Hematopoietic multipotent progenitor cell treated with erythropoietin and hydrocortisone succinate and interleukin-3 and kit ligand, for 15 days (in vitro differentiated cells): ENCODE measurements at regions not wholly inside any gene's neighbourhood (a gene's known extent, or its start where the extent isn't known, plus 50 kb on each side); places are given as distances from the start of the nearest gene placed in this dataset.
"Not testable (repeated sequence)": the region's sequence is repeated elsewhere in the genome, so short reads cannot be mapped to it uniquely, and the experiment has no call there.

Experiments
- DNase-seq: peaks from one replicate; pipeline ENCODE4 v3.0.0-alpha.2; 2015; ENCODE audit warnings: low spot score

DNA sequence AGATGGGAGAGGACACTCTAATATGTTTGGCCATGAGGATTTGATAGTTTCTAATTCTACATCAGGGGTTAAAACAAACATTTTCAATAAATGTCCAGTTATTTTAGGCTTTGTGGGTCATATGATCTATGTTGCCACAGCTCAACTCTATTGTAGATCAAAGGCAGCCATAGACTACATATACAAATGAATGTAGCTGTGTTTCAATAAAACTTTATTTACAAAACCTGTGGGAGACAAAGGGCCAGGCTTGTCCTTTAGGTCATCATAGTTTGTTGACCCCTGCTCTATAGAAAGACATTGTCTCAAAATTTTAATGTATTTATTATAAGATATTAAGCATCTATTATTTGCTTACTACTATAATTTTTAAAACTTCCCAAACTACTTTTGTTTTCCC is 325.4 kb upstream of the MEF2C start:
- no peak for DNase-seq

DNA sequence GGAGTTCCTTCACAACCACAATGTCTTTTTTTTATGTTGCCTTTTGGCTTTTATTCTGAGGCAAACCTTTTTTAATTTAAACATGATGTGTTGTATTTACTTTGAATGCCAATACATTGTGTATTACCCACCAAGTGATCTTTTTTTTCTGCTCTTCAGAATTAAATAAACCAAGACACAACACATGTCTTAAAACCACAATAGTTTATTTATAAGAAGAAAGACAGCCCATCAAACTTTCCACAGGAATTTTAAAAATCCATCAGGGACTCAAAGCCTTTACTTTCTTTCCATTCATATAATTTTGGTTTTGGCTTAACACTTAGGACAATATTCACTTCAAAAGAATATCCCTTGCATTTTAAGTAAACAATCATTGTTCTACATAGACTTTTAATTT is 321.8 kb upstream of the MEF2C start:
- no peak for DNase-seq

- no peak for DNase-seq
Observed at GRCh38 chr5:89203611-89204010, 320.6 kb upstream of the MEF2C start.

DNA sequence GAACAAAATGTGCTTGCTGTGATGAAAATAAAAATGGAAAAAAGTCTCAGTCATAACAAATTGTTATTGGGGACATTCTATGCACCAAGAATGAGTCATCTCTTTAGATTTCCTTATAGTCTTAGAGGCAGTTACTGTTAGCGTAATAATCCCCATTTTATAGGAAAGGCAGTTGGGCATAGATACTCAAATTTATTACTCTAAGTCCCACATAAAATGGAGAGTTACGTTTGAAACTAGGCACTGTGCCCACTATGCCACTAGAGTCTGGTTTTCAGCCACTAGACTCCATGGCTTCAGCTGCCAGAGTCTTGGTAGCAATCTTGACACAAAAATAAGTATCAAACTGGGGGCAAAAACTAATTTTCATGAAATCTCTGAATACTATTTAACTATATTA is 317.9 kb upstream of the MEF2C start:
- no peak for DNase-seq

DNA sequence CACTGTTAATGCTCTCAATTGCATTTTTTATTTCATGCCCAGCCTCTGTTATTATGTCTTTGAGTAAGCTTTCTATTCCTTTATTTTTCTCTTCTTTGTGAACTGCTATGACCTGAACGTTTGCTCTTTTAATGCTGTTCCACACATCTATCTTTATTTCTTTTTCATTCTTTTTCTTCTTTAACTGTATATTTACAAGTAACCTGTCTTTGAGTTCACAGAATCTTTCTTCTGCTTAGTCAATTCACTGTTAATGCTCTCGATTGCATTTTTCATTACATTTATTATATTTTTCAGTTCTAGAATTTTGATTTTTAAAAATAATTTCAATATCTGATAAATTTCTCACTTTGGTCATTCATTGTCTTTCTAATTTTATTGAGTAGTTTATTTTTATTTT is 316.3 kb upstream of the MEF2C start:
- no peak for DNase-seq

- no peak for DNase-seq
Observed at GRCh38 chr5:89191374-89191773, 308.4 kb upstream of the MEF2C start.

DNA sequence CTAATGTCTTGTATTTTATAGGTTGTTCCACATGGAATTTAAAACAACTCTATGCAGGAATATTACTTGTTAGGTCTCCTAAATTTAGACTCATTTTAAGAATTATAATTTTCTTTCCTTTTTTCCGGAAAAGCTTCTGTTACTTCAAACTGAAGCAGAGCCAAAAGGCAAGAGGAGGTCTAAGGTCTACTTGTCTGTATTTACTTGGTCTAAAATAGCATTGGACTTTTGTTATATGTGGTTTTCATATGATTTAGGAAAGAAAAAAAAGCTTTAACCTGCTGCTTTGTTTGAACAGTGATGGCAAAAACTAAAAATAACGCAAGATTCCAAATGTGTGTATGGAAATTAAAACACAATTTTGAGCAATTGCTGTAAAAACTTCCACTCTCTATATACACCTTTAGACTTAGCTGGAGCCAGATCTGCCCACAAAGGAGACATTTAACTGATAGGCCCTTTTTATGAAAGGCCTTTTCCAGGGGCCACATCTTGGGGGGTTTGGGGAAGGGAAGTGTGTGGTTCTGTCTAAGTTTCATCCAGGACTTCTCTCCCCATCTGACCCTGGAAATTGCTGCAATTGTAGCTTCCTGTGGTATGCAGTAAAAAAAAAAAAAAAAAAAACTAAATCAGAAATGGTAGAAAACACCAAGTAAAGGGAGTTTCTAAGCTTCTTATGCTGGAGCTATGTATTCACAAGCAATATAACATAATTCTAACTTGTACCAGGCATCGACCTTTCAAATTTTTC is 307.7 kb upstream of the MEF2C start:
- DNase-seq: no peak

GRCh38 chr5:89187883-89188465 is 305.0 kb upstream of the MEF2C start:
- DNase-seq: no peak

DNA sequence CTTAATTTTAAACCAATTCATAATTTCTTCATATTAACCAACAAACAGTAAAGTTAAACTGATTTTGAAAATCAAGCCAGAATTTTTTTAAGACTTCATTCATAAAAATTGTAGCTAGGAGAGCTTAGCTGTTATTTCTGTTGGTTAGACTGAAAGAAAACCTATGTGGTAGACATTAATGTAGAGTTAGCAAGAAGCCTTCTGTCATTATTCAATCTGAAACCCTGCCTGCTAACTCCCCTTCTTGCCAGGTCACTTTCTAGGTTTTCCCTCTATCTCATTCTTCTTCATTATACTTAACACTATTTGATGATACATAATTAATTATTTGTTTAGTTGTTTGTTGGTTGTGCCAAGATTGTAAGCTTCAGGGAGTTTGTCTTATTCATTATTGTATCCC is 304.3 kb upstream of the MEF2C start:
- no peak for DNase-seq

GRCh38 chr5:89181546-89181945 is 298.6 kb upstream of the MEF2C start:
- DNase-seq: no peak

DNA sequence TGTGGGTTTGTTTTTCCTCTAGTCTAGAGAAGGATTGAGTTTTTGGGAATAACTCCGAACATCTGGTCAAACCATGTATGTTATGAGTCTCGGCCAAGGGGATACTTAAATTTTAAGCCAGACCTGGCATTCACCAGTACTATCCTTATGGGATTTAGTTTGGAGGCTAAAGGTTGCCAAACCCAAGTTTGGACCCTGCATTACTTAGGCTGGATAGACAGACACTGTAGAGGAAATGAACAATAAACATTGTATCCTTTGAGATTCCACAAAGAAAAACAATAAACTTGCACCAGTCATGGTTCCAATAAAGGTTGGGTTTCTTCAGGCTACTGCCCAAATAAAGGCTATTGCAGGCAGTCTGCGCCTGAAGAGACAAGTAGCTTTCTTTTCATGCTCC is 296.7 kb upstream of the MEF2C start:
- no peak for DNase-seq

GRCh38 chr5:89178541-89178940 is 295.6 kb upstream of the MEF2C start:
- no peak for DNase-seq

GRCh38 chr5:89173528-89173927 is 290.5 kb upstream of the MEF2C start:
- DNase-seq: no peak

GRCh38 chr5:89168766-89169165 is 285.8 kb upstream of the MEF2C start:
- no peak for DNase-seq

DNA sequence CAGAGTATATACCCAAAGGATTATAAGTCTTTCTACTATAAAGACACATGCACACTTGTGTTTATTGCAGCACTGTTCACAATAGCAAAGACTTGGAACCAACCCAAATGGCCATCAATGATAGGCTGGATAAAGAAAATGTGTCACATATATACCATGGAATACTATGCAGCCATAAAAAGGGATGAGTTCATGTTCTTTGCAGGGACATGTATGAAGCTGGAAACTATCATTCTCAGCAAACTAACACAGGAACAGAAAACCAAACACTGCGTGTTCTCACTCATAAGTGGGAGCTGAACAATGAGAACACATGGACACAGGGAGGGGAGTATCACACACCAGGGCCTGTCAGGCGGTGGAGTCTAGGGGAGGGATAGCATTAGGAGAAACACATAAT is 281.7 kb upstream of the MEF2C start:
- not testable (repeated sequence) for DNase-seq

- DNase-seq: no peak
Observed at GRCh38 chr5:89156226-89156625, 273.2 kb upstream of the MEF2C start.

- DNase-seq: no peak
Observed at GRCh38 chr5:89147031-89147430, 264.0 kb upstream of the MEF2C start.

DNA sequence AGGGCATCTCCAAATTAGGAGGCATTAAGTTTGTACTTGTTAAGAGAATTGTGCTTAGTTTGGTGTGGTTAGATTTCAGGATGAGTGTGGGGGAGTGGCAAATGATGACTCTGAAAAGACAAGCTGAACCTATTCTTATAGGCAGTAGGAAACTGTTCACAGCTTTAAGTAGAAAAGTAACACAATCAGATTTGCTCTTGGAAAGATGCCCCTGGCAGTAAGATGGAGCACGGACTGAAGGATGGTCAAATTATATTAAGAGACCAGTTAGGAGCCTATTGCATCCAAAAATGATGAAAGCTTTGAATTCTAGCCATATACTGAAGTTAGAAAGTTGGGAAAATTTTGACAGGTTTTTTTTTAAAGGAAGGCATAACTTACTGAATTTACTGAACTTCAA is 254.2 kb upstream of the MEF2C start:
- DNase-seq: no peak

- no peak for DNase-seq
Observed at GRCh38 chr5:89133975-89134374, 251.0 kb upstream of the MEF2C start.

- DNase-seq: no peak
Observed at GRCh38 chr5:89133129-89133528, 250.1 kb upstream of the MEF2C start.

DNA sequence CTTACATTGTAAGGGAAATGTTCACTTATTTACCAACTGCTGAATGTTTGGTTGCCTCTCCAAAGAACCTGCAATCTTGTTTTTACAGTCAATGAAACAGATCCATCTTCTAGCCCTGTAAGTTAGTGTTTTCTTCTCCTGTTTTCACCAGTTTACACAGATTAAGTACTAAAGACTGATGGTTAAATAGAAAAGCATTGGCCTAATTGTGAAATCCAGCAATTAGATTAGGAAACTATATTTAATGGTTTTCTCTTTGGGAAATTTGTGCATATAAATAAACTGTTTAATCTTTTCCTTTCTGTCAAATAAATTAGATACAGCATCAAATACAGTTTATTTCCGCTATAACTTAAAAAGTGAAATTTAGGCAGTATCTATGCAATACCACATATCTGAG is 247.9 kb upstream of the MEF2C start:
- DNase-seq: no peak

GRCh38 chr5:89129941-89130340 is 247.0 kb upstream of the MEF2C start:
- DNase-seq: no peak

DNA sequence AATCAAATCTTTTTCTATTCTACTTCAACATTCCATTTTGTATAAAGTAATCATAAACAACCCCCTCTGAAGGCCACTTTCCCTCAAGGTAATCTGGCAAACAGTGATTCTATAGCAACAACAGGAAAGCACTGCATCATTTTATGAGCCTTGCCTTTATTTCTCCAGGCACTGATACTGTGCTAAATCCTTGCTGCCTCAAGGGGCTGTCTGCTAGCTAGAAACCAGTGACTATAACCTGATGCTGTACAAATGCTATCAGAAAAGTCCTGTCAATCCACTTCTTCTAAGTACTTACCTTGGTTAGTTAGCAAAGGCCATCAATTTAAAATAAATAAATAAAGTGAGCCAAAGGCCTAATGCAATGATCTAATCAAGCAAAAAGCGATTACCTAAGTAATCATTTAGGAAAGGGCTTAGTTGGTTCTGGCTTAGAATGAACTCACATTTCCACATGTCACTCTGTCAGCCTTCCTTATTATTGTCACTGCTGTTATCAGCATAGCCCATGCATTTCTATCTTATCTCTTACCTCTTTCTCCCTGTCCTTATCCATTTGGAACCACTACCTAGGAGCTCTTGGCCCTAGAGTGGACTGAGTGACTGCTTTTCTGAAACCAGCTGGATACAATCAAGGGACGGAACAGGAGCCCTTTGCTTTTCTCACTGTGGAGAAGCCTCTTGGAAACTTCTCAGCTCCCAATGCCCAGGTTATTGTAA is 246.1 kb upstream of the MEF2C start:
- DNase-seq: no peak

GRCh38 chr5:89128092-89128491 is 245.1 kb upstream of the MEF2C start:
- no peak for DNase-seq
